ENCODE measurements at regions not wholly inside any gene's neighbourhood (a gene's known extent, or its start where the extent isn't known, plus 50 kb on each side); places are given as distances from the start of the nearest gene placed in this dataset.

- no peak for DNase-seq
Observed at GRCh38 chr1:199168888-199169585, 530.2 kb downstream of the PTPRC start.

GRCh38 chr1:199170711-199171110 is 531.9 kb downstream of the PTPRC start:
- no peak for DNase-seq

DNA sequence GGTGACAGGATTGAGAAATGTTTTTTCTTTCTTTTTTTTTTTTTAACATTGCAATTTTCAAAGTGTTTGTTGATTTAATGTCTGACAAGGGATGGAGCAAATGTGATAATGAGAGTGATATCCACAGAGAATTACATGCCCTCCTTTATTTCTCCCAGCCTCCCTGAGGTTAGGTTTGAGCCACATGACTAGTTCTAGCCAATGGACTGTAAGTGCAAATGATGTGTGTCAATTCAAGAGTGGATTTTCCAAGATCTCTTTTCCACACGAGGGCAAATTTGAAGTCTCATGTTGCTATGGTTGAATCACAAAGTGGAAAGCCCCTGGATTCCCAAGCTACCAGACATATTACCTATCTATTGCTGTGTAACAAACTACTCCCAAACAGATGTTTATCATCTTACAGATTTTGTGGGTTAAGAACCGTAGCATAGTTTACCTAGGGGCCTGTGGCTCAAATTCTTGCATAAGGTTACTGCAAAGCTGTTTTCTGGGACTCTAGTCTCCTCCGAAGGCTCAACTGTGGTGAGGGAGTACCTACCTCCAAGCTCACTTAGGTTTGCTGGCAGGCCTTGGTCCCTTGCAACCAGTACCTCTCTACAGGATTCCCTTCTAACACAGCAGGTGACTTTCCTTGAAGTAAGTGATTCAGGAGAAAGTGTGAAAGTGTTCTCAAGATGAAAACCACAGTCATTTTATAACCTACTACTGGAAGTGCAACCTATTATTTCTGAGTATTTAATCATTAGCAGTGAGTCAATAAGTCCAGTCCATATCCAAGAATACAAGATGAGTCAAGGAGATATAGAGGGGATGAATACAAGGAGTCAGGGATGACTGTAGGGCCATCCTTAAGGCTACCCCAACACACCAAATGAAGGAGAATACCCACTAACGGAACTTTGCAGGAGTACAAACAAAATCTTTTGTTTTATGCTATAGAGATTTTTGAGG is 533.6 kb downstream of the PTPRC start:
- peak; percentile 10 to 47 for DNase-seq

- peak; percentile 1 to 33 for DNase-seq
Observed at GRCh38 chr1:199173356-199173755, 534.5 kb downstream of the PTPRC start.

DNA sequence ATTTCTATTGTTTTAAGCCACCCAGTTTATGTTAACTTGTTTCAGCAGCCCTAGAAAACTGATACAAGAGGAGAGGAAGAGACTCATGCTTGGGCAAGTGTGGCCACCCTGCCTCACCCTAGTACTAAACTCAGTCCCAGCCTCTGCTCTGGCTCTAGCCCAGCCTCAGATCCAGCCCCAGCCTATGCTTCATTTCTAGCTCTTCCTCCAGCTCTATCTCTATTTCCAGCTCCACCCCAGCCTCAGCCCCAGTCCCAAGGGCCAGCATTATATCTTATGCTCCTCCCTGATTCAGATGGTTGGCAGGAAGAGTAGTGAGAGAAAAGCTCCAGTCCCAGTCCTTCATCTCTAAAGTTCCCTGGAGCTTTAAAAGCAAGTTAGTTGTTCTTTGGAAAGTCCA is 535.5 kb downstream of the PTPRC start:
- DNase-seq, result no peak

DNA sequence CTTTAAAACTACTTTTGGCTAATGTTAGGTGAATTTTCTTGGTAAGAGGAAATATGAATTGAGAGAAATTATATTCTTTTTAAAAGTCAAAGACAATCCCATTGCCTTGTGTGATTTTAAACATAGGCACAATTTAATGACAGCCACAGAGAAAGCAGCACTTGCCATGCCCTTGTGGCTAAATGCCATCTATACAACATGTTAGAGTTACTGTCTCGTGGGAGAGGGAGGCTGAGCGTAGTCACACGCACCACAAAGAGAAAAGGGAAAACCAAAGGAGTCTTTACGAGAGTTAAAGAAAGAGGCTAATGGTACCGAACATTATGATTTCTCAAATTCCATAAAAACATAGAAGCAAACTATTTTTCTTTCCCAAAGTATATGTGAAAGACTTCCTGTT is 537.9 kb downstream of the PTPRC start:
- DNase-seq, result no peak

DNA sequence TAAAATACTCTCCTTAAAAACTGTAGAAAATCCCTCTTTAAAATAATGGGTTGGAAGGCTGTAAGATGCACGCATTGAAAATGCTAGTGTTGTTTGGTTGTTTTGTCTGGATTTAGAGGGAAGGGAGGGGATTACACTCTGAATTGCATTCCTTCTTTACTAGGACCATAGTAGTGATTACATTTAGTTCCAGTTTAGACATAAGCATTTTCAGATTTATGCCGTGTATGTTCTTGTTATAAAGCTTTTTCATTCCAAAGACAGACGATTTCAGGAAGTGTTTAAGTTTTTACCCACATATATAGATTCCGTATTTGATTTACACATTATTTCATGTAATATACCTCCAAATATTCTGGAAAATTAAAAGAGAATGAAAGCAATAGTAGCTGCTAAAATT is 538.4 kb downstream of the PTPRC start:
- no peak for DNase-seq

DNA sequence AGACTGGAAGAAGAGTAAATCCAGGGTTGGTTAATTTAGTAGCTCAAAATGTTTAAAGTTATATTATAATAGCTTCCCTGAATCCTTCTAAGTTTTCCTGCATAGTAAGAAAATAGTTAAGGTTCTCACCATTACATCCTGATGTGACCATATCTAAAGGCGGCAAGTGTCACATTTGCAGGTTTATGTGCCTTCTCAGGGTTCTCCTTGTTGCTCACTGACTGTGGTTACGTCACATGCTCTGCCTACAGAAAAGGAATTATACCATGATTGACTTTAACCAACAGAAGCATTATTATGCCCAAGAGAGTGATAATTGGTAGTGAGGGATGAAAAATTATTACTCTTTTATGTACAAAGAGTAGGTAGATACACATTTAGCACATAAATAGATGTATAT is 539.8 kb downstream of the PTPRC start:
- no peak for DNase-seq

DNA sequence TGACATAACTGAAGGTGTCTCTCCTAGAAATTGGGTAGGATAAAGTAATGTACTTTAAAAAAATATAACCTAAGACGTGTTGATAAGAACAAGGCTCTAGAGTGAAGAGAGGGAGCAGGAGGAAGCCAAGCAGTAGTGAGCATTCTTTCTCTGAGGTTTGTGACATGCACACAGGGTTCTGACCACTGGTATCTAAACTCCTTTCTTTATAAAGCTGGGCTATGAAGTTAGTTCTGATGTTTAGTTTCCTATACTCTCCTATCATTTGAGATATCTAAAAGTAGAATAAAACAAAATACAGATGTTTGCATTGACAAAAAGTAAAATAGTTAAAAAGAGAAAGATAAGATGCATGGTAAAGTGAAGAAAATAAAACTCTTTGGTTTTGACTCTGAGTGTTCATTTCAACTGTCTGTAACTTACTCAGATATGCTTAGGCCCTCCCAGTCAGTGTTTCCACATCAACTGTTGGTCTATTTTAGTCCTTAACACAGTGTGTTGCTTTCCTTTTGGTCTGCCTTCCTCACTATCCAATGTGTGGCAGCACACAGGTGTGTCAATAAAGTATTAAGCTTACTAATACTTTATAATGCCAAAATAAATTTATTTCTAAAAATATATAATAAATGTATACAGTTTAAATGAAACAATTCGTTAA is 543.5 kb downstream of the PTPRC start:
- no peak for DNase-seq

DNA sequence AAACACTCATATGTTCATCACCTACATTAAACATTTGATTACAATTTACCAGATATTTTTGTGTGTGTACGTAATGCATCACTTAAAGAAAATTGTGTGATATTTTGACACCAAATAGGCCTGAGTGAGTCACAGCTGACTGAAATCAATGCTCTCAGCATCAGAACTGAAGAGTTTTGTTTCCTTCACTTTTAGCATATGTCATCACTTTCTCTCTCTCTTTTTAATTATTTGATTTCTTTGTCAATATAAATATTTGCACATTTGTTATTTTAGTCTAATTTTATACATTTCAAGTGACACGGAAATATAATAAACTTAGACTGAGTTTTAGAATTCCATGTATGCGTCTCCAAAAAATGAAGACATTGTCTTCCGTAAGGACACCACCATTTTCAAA is 545.3 kb downstream of the PTPRC start:
- DNase-seq, result no peak

DNA sequence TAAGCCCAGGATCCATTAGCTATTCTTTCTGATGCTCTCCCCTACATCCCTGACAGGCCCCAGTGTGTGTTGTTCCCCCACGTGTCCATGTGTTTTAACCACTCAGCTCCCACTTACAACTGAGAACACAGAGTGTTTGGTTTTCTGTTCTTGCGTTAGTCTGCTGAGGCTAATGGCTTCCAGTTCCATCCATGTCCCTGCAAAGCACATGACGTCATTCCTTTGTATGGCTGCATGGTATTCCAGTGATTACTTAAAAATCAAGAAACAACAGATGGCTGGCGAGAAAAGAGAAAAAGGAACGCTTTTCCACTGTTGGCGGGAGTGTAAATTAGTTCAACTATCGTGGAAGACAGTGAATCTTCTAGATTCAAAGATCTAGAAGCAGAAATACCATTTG is 556.0 kb downstream of the PTPRC start:
- DNase-seq, result no peak

- DNase-seq, result no peak
Observed at GRCh38 chr1:199197695-199198094, 558.9 kb downstream of the PTPRC start.

GRCh38 chr1:199202331-199202730 is 563.5 kb downstream of the PTPRC start:
- no peak for DNase-seq

- DNase-seq, result no peak
Observed at GRCh38 chr1:199204231-199204630, 565.4 kb downstream of the PTPRC start.

- DNase-seq, result no peak
Observed at GRCh38 chr1:199205740-199206441, 567.1 kb downstream of the PTPRC start.

DNA sequence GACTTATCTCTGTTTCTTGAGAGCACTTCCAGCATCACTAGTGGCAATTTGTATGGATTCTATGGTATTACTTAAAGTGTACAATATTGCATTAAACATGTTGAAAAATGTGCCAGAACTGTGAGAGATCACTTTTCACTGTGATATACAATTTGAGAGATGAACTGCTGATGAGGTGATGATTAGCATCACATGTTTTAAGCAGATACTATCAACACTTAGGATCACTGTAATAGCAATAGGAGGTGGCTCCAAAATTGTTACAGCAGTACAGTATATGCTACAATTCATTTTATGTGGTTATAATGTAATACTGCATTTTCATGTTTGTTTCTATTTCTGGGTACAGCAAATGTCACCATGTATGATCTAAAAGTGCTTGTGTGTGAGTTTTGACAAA is 570.0 kb downstream of the PTPRC start:
- no peak for DNase-seq

DNA sequence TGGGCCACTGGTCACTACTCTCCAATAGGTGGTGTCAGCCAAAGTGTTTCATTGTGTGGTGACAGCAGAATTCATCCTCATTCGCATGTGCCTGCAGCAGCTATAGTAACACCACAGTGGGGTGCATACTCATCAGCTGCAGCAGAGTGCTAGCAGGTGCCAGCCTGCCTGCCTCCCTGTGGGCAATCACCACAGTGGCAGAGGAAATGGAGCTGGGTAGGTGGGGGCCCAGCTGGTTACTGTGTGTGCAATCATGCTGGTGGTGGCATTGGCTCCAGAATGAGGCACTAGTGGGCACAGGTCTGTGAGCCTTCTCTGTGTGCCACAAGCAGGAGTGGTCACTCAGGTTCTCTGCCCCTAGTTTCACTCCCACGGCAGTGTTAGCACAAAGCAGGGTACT is 579.2 kb downstream of the PTPRC start:
- DNase-seq, result no peak

DNA sequence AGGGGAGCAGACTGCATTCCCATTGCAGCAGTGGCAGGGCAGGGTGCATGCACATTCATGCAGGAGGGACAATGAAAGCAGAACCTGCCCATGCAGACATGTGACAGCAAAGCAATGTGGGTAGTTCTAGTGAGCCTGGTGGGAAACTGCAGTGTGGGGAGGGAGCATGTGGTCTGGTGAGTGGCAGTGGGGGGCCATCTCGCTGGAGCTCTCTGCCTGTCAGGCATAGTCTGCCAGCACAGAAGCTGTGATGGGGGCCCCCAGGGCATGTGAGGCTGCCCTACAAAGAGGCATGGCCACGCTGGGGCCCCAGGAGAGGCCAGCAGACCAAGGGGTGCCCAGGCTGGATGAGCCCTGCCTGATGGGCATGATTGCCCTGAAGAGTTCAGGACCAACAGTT is 579.7 kb downstream of the PTPRC start:
- DNase-seq, result no peak

DNA sequence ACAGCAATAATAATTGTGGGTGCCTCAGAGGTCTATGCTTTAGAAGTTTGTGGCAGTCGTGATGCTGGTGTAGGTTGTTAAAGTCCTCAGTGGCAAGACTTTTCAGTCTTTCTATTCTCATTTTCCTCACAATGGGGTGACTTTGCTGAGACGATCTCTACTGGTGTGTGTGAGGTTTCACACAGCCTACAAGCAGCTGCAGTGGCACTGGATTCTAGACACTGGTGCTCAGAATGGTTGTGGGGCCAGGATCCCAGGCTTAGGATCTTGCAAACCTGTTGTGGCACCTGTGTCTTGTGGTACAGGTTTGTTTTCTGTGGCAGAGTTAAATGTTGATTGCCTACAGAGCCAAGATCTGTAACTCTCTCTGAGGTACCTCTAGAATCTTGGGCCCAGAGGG is 581.2 kb downstream of the PTPRC start:
- DNase-seq, result no peak

- no peak for DNase-seq
Observed at GRCh38 chr1:199221371-199222150, 582.7 kb downstream of the PTPRC start.

GRCh38 chr1:199223936-199224335 is 585.1 kb downstream of the PTPRC start:
- no peak for DNase-seq

- DNase-seq, result peak; percentile 36 to 41
Observed at GRCh38 chr1:199226163-199226562, 587.3 kb downstream of the PTPRC start.

All from inflammatory macrophage treated with lipopolysaccharide for 1 hour (primary cell).